DMS53 (cell line): ENCODE measurements at regions not wholly inside any gene's neighbourhood (a gene's known extent, or its start where the extent isn't known, plus 50 kb on each side); places are given as distances from the start of the nearest gene placed in this dataset.
A peak's percentile ranks its signal among the peaks of the same experiment; 100 is the strongest.

Source experiments
- DNase-seq: peaks from one replicate; lab custom pipeline; 2025; lab: John Stamatoyannopoulos, UW

DNA sequence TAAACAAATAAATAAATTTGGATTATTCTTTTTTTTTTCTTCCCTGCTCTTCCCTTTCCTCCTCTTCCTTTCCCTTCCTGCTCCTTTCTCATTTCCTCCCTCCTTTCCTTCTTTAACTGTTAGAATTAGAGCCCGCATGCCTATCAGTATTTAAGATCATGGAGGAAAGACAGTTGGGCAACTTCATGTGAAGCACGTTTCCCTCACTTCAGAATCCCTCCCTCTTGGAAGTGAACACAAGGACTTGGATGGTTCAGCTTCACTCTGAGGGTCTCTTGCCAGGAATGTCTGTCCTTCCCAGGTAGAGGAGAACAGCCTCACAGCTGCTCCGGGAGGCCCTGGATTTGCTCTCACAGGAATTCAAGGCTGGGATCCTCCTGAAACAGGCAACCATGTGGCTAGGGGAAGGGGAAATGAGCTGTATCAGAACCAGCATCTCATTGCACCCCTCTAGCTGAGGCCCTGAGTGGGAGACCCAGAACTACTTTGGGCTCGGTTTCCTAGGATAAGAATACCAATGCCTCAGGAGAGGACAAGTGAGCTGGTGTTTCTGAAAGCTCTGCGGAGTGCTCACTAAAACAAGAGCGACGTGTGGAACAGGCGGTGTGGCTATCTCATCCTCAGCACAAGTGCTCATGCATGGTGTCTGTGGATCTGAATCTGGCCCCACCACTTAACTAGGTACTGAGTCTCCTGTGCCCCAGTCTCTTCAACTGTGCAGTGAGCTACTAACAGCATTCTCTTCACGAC is 230.5 kb downstream of the MYCN start:
- no peak for DNase-seq

DNA sequence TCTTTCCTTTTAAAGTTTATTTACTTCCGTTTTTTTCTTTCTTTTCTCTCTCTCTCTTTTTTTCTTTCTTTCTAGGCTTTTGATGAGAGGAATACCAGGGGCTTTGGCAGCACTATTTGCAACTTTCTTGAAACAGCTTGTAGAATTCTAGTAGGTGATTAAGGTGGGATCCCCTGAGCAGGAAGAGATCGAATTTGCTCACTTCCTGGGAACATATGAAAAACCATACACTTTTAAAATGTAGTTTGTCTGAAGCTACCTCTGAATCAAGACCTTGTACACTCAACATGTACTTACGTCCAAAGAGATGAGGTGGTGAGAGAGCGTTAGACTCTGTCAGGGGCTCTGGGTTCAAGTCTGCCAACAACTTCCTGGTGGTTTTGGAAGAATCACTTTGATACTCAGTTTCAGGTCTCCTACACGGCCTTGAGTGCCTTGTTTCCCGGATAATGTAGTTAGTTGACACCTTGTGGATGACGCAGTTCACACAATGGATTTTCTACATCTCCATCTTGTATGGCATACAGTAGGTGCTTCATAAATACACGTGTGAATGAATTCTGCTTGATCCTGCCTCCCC is 229.1 kb downstream of the MYCN start:
- no peak for DNase-seq

DNA sequence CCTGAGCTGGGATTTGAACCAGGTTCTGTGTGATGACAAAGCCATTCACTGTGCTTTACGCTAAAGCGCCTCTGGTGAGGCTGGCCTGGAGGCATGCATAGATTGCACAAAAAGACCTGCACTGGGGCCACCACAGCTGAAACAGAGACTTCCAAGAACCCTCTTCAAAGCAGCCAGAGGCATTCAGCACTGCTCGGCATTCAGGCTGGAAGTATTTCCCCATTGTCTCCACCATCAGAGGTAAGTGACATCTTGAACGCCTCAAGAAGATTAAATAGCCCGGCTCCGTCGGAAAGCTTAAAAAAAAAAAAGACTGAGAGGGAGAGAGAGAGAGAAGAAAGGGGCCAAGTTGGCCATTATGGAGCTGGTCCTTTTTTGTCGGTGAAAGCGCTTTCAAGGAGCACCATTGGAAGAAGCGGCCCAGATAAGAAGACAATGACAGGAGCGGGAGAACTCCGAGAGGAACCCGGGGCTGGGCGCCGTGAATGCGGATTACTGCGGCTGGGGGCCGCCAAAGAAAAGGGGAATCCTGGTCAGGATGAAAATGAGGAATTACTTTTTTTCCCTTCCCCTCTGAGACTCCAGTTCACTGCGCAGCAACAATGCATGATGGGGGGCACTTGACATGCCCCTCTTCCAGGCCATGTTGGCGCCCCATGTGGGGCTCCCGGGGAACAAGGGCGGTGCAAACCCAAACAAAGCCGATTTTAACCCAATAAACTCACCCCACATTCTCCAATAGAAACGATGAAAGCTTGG is 228.3 kb downstream of the MYCN start:
- no peak for DNase-seq

DNA sequence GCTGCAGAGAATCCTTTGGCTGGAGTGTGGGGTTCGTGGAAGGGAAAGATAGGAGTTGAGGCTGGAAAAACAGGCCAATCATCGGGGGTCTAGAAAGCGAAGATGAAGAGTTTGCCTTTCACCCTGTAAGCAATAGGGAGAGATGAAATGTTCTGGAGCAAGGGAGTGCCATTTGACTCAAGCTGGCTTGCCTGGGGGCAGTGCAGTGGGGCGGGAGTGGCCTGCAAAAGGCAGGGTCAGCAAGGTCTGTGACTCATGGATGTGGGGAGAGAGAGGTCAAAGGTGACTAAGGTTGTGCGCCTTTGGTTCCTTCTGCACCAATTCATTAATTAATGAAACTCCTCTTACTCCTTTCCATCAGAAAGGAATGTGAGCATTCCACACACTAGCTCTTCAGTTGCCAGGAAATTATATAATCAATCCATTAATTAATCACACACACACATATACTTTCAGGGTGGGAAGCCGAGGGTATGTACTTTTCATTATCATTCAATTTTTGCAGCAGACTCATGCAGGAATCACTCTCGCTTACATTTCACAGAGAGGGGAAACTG is 227.6 kb downstream of the MYCN start:
- DNase-seq = no peak

DNA sequence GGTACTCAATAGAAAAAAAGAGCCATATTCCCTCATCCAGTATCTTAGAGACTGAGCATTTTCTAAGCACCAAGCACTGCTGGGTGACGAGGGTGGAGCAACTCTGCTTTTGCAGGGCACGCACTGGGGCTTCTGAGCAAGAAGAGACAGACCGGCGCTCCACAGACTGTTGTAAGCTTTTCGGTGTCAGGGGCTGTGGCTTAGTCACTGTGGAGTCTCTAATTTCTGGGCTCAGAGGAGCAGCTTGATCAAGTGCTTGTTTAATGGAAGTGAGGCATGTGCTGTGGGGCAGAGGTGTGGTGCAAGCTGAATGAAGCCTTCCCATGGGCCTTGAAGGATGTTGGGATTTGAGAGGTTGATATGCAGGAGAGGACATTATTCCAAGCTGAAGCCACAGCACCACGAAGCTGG is 227.1 kb downstream of the MYCN start:
- no peak for DNase-seq

DNA sequence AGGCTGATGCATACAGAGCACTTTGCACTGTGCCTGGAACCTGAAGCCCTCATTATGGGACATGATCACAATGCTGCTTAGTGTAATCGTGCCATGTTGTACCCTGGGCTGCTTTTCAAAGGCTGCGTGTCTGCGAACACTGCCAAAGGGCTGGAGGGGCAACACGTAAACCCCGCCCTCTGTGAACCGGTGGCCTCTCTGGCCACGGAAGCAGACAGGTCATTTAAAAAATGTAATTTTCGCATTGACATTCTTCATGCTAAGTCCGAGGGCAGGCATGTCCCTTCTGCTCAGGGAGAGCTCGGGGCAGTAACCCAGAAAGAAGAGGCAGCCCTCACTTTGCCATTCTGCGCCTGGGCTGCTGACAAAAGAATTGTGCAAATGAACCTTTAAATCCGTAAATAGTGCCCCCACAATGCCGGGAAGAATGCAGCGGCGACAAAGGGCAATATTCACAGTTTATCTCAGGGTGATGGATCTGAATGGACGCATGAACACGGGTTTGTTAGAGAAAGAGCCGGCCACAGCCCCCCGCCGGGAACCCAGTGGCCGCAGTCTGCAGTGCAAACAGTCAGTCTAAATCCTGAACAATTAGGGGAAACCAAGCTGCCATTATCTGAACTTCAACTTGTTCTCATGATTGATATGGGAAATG is 226.1 kb downstream of the MYCN start:
- no peak for DNase-seq

DNA sequence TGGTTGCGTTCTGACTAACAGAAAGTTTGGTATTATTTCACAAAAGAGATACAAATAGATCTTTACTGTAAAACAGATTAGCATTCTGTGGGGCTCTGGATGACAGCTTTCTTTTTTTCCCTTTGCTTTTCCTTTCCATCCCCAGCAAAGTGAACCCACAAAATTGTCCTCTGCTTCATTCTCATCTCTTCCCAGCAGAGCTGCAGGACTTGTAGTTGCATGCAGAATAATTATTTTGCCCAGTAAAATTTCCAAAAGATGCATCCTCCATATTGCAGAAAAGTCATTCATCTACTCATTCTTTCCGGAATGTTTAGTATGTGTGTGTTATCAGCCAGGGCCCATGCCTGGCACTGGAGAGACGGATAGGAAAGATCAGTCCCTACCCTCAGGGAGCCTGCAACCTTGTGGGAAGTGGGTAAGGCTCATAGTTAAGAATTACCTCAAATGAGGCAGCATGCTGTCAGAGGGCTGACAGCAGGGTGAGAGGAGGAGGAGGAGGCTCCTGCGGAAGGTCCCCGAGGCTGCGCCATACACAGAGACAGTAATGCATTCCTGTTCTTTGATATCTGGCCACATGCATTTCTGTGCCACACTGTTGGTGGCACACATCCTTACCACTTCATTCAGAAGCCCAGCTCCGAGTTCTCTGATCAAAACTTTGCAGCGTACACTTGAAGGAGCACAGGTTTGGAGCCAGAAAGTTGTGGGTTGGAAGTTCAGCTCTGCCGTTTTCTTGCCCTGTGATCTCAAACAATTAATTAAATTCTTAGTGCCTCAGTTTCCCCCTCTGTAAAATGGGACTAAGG is 225.4 kb downstream of the MYCN start:
- no peak for DNase-seq

DNA sequence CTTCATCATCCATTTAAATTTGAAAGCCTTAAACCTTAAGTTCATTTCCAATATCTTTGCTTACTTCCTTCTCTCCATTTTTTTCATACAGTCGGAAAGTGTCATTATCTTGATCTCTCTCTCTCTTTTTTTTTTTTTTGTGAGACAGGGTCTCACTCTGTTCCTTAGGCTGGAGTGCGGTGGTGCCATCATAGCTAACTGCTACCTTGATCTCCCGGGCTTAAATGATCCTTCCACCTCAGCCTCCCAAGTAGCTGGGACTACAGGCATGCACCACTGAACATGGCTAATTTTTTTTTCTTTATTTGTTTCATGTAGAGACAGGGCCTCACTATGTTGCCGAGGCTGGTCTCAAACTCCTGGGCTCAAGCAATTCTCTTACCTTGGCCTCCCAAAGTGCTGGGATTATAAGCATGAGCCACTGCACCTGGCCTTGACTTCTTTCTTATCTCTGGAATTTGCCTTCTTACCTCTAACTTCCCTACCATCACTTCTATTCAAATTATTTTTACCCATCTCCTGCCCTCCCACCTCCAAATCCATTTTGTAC is 222.2 kb downstream of the MYCN start:
- no peak for DNase-seq

DNA sequence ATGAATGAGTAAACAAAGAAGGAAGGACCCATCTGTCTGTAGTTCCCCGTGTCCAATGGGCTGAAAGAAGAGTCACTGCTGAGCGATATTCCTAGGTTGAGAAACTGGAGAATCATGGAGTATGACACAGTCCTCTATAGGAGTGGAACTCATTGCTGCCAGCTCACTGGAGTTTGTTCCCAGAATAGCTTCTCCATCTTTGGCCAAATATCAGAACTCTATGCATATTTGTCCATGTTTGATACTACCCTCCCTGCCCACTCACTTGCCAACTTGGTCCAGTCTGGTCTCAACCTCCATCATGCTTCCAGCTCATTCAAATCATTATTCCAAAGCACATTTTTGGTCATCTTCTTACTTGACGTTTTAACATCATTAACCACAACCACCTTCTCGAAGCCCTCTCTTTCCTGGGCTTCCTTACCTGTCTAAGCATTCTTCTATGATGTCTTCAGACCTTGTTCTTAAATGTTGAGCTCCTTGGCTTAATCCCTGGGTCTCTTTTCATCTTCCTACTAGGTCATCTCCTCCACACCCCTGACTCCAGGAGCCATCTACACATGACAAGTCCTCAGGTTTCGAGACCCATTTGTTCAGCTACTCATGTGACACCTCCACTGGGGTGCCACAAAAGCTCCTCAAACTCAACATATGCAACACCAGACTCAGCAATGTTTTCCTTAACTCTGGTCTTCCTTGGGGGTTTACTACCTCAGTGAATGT is 221.6 kb downstream of the MYCN start:
- DNase-seq = no peak

DNA sequence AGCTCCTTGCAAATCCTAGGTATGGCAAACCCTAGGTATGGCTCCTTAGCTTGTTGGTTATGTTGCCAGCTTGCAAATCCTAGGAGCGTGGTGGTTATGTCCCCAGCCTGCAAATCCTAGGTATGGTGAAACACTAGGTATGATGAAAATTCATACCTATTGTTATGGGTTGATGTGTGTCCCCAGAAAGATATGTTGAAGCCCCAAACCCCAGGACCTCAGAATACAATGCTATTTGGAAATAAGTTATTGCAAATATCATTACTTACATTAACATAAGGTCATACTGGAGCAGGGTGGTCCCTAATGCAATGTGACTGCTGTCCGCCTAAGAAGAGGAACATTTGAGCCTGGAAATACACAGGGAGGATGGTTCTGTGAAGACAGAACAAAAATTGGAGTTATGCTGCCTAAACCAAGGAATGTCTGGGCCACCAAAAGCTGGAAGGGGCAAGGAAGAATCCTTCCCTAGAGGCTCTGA is 220.8 kb downstream of the MYCN start:
- DNase-seq = no peak

DNA sequence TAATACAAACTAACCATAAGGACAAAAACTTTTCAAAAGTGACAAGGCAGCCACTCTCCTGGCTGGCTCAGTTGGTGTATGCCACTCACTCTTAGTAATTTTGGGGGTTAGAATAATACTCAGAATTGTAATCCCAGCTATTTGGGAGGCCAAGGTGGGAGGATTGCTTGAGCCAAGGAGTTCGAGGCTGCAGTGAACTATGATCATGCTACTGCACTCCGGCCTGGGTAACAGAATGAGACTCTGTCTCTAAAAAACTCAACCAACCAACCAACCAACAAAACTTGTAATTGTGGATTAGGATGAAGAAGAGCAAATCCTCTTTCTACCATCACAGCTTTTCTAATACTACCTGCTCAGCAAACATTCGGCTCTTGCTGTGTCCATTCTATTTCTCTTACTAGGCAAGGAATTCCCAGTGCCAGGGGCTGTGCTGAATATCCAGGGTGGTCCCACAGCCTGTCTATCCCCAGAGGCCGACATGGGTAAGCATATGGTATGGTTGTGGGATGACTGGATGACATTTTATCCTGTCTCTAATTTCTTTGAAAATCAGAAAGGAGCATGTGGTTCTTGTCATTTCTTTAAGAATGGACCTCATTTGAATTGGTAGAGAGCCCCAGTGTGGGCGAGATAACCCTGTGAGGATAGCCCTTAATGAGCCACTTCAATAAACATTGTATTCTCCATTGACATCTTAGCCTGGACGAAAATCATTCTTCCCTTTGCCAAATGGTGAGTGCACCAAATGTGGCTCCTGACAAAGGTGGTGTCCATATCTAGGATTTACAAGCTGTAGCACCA is 220.1 kb downstream of the MYCN start:
- no peak for DNase-seq

DNA sequence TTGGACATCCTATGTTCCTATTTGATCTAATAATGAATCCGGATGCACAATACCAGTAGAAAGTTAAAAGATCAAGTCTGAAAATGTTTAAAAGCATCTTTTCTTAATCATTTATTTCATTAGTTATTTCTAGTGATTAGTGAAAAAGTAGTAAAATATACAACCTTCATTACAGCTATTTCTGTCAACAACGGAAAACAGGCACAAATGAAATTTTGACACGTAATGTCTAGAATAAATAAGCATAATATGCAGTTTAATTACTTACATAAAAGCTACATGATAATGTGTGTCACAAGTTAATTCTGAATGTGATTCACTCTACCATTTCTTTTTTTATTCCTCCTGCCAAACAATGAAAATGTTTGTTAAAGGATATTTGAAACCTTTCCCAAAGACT is 216.1 kb downstream of the MYCN start:
- DNase-seq = peak; percentile 36

DNA sequence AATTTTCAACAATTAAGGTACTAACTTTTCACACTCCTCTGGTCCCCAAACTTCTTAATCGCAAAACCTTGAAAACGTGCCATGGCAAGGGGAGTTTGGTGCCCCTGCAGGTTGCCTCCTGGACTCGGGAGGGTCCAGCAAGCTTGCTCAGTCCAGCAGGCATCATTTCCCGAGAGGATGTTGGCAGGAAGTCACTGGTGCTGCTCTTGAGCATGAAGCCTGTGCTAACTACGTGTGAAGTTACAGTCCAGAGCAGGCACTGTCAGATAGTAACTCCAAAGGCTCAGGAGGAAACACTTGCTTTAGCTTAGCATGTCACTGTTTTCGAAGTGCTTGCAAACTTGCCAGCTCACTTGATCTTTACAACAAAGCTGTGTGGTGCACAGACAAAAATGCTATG is 215.4 kb downstream of the MYCN start:
- no peak for DNase-seq

DNA sequence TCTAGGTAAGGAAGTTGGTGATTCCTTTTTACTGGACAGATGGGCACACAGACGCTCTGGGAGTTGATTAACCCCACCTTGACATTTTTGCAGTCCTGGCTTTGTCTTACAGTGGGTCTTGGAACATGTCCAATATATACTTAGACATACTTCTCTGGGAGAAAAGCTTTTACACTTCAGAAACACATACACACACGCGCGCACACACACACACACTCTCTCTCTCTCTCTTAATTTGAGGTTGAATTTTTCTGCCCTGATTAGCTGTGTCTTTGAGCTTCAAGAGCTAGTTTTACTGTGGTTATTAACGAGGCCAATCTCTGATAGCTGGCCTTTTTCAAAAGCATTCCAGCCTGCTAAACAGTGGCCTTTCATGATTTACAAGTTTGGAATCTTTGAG is 215.0 kb downstream of the MYCN start:
- DNase-seq = no peak

DNA sequence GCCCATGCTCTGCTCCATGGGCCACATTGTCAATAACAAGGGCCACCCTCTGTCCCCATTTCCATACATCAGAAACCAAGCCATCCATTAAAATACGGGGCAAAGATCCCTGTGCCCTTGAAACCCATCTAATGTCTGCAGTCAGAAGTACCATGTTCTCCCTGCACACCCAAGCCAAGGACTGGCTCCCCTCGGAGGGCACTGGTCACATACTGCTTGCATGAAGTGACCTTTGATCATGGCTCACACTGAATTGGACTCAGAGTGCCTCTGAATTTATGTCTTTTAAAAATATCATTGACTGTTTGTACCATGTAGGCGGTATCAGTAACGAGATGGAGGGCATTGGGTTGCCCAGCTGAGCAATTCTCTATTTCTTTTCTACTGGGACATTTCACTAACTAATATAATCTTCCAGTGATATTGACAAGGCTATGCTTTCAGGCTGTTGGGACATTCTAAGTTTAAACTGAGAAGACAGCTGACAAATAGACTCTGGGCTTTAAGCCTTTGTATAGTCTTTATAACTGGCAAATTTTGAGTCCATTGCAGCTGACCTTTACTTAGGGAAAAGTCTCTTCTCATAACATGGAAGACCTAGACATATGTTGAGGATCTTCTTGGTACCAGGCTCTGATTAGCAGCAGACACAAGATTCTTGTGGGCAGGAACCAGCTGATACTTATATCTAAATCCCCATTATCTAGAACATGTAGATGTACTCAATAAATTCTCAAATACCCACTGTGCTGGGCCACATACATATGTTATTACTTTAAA is 214.3 kb downstream of the MYCN start:
- DNase-seq = no peak

DNA sequence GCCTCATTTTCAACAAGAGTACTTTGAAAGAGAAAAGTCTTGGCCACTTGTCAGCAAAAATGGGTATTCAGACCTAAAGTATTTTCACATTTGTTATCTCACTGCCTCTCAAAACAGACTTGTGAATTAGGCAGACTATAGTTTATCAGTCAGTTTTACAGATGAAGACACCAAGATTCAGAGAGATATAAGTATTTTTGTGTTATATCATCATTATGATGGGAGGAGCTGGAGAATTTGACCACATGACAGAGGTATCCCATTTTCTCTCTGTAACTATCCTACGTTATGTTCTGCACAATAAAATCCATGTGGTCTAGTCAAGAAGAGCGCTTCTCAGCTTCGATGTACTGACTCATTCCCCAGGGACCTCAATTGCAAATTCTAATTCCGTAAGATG is 213.7 kb downstream of the MYCN start:
- no peak for DNase-seq

DNA sequence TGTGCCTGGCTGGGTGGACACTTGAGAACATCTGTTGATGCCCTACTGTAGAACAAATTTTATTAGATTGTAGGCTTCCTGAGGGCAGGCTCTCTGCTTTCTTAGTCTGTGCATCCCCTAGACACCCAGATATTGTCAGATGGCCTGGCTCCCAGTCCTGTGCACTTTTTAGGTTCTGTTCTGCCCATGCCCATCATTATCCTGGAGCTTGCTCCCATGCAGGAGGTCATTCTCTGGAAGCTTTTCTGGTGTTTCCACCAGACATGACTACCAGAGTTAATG is 213.3 kb downstream of the MYCN start:
- no peak for DNase-seq

DNA sequence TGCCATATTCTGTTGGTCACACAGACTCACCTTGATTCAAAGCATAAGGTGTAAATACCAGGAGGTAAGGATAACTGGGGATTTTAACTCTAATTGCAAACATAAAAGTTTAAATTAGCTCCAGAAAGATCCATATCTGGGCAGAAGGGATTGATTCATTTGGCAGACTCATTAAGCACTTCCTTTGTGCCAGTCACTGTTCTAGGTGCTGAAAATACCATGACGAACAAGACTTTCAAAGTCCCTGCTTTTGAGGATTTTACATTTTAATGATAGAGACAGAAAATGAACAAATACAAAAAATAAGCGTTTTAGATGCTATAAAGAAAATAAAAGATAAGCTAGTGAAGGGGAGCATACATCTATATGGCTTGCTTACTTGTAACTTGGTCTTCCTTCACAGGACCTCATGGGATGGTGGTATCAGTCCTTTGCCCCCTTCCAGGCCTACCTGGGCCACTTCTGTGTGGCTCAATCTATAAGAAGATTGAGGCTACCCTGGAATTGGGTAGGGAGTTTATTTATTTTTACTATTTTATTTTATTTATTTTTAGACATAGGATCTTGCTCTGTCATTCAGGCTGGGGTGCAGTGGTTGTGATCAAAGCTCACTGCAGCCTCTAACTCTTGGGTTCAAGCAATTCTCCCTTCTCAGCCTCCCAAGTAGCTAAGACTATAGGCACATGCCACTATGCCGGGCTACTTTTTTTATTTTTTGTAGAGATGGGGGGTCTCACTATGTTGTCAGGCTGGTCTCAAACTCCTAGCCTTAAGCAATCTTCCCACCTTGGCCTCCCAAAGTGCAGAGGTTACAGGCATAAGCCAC is 212.8 kb downstream of the MYCN start:
- no peak for DNase-seq
